ENCODE measurements at regions not wholly inside any gene's neighbourhood (a gene's known extent, or its start where the extent isn't known, plus 50 kb on each side); places are given as distances from the start of the nearest gene placed in this dataset.

DNA sequence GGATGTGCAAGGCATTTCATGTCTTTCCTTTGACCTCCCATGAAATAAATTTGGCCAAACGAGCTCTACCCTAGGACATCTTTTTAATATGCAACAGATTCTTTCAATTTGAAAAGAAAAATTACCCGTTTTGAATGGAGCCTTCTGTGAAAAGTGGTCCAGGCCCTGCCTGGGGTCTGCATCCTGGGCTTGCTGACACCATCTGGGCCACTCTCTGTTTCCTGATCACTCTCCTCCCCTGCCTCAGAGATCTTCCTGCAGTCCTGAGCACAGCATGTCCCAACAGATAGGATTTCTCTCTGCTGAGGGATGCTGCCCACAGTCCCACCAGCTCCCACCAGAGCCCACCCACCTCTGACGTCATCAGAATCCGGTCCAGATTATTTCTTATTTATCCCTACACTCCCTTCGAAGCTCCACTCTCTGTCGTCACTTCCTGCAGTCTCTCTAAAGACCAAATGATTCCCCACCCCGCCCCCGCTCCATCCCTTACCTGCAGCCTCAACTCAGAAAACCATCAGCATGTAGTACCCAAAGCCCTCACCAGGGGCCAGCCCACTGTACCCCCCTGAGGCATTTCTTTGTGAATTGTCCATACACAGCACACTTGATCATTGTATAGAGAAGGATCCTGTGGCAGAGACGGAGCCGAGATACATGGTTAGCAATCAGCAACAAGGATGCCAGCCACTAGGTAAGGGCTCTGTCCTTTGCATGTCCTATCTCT, 192.1 kb upstream of the MGMT start:
- DNase-seq, result no peak

DNA sequence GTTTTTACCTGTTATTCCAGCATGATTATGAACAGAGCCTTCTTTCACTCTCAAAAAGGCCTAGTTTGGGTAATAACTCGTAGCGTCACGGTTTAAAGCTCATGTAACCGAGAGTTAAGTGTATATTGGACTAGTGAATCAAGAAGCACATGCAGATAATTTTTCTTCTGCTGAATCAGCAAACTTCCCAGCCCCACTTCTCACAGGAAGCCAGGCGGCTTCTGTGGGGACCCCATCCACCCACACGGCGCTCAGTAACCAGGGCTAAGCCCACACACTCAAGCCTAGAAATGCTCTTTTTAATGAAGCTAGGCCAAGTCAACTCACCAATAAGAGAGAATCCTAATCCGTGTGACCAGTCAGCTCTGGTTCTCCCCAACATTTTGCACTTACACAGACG, 191.2 kb upstream of the MGMT start:
- DNase-seq, result no peak

- DNase-seq, result no peak
These were observed 190.0 kb upstream of the MGMT start for GRCh38 chr10:129277084-129277483.

DNA sequence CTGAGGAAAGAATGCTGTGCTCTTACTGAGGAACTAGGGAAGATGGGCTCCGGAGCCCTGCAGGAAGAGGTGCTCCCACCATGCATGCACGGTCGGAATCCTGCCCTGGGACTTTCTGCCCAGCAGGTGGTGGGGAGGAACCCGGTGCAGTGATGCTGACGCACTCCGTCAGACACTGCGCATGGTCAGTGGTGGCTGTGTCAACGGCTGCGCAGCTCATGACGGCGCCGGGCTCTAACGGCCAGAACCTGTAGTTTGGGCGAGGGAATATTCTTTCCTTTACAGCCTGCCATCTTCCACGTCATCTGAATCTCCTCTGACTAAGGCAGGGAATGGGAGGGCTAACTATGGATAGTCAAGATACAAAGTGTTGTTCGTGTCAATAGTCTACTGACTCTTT, 189.2 kb upstream of the MGMT start:
- no peak for DNase-seq

DNA sequence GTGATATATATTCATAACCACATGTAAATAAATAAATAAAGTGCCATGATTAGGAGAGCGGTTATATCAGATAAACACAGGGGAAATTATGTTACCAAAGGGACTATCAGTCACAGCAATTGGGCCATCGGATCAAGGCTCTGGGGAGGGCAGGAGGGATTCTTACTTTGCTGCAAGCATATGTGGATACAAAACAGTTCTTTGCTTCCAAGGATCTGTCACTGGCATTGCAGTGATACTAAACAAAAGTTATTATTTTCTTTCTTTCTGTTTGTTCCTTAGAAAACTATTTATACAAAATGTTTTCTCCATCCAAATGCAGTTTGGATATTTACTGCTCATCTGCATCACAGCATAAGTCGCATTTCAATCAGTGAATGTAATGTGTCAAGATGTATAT, 188.4 kb upstream of the MGMT start:
- no peak for DNase-seq

GRCh38 chr10:129279446-129280154, 187.4 kb upstream of the MGMT start:
- no peak for DNase-seq

GRCh38 chr10:129280155-129280502, 186.9 kb upstream of the MGMT start:
- DNase-seq, result no peak

DNA sequence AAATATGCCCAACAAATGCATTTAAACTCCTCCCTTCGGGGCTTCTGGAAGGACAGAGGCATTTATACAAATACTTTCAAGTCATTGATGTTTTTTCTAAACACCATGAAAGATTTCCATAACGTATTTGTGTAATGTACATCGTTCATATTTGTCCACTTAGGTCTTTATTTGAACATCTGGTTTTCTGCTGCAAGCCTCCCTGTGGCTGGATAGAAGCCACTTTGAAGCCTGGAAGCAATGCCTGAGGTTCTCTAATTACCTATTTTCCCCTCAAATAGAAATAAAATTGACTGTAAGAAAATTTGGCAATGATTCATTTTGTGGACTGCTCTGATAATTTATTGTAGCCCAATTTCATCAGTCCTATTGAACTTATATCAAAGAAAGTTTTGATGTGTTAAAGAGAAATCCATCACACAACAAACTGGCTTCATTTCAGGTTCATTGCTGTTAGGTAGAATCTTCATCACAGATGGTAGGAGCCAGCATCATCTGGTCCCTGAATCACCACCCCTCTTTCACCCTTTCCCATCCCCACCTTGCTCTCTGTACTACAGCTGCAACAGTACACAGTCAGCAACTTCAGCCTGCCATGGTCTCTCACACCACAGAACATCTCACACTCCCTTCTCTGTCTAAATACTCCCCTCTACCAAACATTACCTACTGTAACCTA, 186.0 kb upstream of the MGMT start:
- DNase-seq, result no peak

GRCh38 chr10:129285459-129285858, 181.6 kb upstream of the MGMT start:
- DNase-seq, result no peak

DNA sequence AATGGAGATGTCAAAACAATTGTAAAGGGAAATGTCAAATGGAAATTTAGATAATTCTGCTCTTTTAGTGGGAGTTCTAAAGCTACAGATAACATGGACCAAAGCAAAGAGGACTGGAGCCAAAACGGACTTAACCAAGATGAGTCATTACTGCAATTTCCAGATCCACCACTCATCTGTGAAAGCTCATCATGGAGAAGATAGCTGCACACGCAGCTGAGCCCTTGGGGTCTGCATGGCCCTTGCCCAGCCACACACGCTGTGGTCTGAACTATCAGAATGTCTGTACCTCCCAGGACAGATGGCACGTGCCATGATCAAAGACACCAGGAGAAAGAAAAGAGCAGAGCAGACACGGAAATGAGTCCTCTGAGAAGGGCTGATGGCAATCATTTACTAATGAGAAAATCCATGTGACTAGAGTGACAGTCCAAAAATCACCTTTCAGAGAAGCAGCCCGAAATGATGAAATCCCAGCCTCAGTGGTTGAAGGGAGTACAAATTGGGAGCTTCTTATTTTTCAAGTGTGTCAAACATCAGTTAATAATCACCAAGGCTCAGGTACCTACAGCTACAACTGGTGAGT, 177.9 kb upstream of the MGMT start:
- no peak for DNase-seq

DNA sequence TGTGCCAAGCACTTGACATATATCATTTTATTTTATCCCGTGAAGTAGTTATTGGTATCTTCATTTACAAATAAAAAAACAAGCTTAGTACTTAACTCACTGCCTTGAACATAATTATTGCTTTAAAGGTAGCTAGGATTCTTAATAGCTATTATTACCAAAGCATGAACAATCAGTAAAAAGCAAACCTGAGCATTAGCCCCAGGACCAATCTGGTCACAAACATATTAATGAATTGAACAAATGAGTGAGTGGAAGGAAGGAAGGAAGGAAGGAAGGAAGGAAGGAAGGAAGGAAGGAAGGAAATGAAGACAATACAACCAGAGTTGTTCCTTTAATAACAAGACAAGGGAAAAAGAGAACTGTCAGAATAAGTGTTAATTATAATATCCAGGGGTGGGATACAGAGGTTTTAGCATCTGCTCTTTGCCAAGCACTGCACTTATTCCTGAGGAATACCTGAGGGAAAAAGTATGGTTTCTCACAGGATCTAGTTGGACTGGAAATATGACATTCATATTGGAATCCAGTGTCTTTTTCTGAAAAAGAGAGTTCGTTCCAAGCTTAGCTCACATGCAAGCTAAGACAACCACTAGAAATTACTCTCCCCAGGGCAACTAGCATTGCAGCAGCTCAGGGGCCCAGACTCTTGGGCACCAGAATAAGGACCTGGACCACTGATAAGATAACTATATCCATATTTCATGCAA, 172.9 kb upstream of the MGMT start:
- DNase-seq, result no peak

- DNase-seq, result no peak
These were observed 172.1 kb upstream of the MGMT start for GRCh38 chr10:129294944-129295343.

DNA sequence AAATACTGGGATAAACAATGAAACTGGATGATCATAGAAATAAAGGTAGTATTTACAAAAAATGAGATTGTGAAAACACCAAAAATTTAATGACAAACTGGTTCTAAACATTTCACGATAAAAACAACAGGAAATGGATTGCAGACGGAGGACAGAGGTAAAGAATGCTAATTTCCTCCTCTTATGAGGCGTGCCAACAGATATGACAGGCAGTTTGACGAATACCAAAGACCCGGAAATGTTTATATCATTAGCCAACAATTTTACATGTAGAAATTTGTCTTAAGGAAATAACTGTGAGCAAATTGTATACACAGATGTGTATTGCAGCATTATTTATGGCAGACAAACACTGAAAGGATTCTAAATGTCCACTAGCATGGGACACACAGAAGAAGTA, 162.0 kb upstream of the MGMT start:
- no peak for DNase-seq

DNA sequence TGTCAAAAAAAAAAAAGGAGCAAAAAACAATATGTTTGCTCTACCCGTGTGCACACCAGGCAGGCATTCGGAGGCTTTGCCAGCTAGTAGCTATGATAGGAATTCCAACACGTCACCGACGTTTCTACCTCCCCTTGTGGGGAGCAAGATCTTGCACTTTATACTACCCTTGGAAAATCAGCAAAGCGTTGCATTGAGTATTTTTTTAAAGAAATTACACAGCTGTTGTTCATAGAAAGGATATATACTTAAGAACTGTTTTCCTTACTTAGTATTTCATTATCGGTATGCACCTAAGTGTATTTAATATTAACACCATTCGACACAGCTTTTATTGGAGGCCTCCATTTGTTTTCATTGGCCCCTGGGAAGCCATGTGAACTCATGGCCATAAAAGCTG, 159.9 kb upstream of the MGMT start:
- DNase-seq, result no peak

DNA sequence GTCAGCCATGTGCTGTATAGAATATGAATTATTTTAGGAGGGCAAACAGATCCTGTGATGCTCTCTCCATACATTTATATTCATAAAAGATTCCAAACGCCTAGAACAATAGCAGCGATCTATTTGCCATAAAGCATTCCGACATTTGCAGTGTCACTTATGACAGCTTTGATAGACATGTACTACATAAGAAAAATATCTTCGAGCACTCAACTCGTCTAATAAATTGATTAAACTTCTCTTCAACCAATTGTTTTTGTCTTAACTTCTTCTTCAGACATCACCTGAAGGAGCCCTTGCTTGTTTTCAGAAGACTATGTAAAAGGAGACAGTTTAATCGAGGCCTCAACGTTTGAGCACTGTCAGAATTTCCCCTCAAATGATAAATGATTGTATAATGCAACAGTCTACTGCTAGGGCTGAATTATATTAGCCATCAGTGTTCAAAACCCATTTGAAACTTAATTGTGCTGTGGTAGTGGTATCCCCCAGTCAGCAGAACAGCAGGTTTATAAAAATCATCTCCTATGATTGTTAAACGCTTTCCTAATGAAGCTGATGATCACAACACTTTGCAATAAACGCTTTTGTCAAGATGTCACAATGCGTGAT, 158.0 kb upstream of the MGMT start:
- DNase-seq, result no peak

- no peak for DNase-seq
These were observed 157.5 kb upstream of the MGMT start for GRCh38 chr10:129309565-129309964.

- no peak for DNase-seq
These were observed 156.2 kb upstream of the MGMT start for GRCh38 chr10:129310881-129311280.

DNA sequence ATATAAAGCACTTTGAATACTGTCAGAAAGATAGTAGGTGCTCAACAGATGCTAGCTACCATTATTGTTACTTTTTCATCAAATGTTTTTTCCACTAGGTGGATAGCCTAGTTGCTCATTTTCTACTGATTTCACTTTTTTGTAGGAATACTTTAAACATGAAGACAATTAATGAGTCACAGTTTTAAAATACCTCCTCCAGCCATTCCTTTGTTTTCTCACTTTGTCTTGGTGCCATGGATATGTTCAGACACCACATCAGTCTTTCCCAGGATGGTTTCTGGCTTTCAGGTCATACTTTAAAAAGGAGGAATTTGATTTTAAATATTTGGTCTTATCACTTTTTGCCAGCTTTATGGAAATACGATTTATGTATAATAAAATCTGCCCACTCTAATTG, 147.1 kb upstream of the MGMT start:
- no peak for DNase-seq

DNA sequence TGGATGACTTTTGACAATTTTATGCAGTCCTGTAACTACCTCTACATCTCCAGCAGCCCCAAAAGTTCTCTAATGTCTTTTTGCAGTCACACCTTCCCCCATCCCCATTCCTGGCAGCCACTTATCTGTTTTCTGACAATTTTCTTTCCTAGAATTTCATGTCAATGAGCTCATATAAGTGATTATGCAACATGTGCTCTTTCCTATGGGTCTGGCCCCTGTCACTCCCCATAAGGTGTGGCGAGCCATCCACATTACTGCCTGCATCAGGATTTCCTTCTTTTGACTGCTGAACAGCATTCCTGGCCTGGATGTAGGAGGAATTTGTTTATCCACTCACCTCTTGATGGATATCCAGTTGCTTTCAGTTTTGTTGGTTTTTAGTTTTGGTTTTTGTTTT, 146.7 kb upstream of the MGMT start:
- DNase-seq, result no peak

DNA sequence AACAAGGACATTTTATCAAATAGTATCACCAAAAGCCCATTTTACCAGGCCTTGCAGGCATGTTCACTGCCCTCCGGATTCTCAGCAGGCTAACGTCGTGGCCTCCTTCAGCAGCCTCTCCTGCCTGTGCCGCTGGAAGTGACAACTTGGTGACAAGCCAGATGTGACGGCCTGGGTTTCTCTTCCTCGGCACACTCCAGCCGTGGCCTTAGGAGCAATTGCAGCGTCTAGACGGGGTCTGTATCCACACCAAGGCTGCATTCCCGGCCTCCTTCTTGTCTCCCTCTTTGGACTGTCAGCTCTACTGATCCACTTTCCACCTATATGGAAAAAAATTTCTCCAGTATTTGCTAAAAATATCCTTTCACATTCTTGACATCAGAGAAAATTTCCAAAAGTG, 145.3 kb upstream of the MGMT start:
- no peak for DNase-seq

- no peak for DNase-seq
These were observed 143.9 kb upstream of the MGMT start for GRCh38 chr10:129322933-129323820.

- DNase-seq, result no peak
These were observed 143.2 kb upstream of the MGMT start for GRCh38 chr10:129323879-129324278.
